ENCODE measurements at regions not wholly inside any gene's neighbourhood (a gene's known extent, or its start where the extent isn't known, plus 50 kb on each side); places are given as distances from the start of the nearest gene placed in this dataset.
"Not testable (repeated sequence)": the region's sequence is repeated elsewhere in the genome, so short reads cannot be mapped to it uniquely, and the experiment has no call there.

- no peaks in the 10 kb centered on the region for H3K4me1 ChIP-seq
- DNase-seq, result no peak
- no peak overlapping the region for H3K4me3 ChIP-seq (ENCODE audit: low read depth, low read length)
- no peaks in the 10 kb centered on the region for H3K36me3 ChIP-seq
- TF ChIP-seq, protein P1, sequence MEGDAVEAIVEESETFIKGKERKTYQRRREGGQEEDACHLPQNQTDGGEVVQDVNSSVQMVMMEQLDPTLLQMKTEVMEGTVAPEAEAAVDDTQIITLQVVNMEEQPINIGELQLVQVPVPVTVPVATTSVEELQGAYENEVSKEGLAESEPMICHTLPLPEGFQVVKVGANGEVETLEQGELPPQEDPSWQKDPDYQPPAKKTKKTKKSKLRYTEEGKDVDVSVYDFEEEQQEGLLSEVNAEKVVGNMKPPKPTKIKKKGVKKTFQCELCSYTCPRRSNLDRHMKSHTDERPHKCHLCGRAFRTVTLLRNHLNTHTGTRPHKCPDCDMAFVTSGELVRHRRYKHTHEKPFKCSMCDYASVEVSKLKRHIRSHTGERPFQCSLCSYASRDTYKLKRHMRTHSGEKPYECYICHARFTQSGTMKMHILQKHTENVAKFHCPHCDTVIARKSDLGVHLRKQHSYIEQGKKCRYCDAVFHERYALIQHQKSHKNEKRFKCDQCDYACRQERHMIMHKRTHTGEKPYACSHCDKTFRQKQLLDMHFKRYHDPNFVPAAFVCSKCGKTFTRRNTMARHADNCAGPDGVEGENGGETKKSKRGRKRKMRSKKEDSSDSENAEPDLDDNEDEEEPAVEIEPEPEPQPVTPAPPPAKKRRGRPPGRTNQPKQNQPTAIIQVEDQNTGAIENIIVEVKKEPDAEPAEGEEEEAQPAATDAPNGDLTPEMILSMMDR (IDR thresholded peaks at IDR 0.05; ENCODE audit: low read depth, low read length), result no peak
- H3K27me3 ChIP-seq, result no peaks in the 10 kb centered on the region
- H3K9me3 ChIP-seq, result no peaks in the 10 kb centered on the region
Measured at GRCh38 chr3:191019855-191020254, 157.4 kb upstream of the GMNC start.

- not testable (repeated sequence) for H3K27me3 ChIP-seq; H3K4me1 ChIP-seq; H3K36me3 ChIP-seq; H3K9me3 ChIP-seq; H3K4me3 ChIP-seq (ENCODE audit: low read depth, low read length)
- DNase-seq, result peak; percentile 3
Measured at GRCh38 chr3:191015960-191016359, 153.5 kb upstream of the GMNC start.

- no peaks in the 10 kb centered on the region for H3K36me3 ChIP-seq
- H3K9me3 ChIP-seq, result no peaks in the 10 kb centered on the region
- no peak for DNase-seq
- H3K4me1 ChIP-seq, result no peaks in the 10 kb centered on the region
- no peak overlapping the region for H3K4me3 ChIP-seq (ENCODE audit: low read depth, low read length)
- H3K27me3 ChIP-seq, result no peaks in the 10 kb centered on the region
- TF ChIP-seq, protein P1 (IDR thresholded peaks at IDR 0.05; ENCODE audit: low read depth, low read length), result no peak
Measured at GRCh38 chr3:191008074-191008473, 145.6 kb upstream of the GMNC start.

DNA sequence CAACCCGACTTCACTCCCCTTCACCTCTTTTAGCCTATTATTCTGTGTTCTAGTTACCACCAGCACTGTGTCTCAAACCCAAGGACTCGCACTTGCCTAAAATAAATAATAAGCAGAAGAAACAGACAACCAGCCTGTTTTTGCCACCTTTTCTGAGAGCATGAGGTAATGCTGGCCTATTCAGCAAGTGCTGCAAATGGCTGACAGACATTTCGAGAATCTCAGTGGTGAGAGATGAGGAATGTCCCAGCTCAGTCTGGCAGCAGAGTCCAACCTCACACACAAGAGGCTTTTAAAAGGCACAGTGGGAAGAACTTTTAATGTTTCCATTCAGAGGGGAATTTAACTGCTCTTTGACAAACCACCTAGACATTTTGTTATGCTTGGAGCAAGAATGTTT, 143.3 kb upstream of the GMNC start:
- Histone ChIP-seq H3K27me3 (no peaks in the 10 kb centered on the region), H3K9me3 (no peaks in the 10 kb centered on the region), H3K4me1 (no peaks in the 10 kb centered on the region), H3K4me3 (ENCODE audit: low read depth, low read length) (no peak overlapping the region), H3K36me3 (no peaks in the 10 kb centered on the region)
- DNase-seq, result no peak
- TF ChIP-seq, protein P1 (IDR thresholded peaks at IDR 0.05; ENCODE audit: low read depth, low read length), result no peak

- no peaks in the 10 kb centered on the region for H3K27me3 ChIP-seq
- H3K4me1 ChIP-seq, result no peaks in the 10 kb centered on the region
- H3K9me3 ChIP-seq, result no peaks in the 10 kb centered on the region
- TF ChIP-seq, protein P1 (IDR thresholded peaks at IDR 0.05; ENCODE audit: low read depth, low read length), result no peak
- DNase-seq, result no peak
- no peak overlapping the region for H3K4me3 ChIP-seq (ENCODE audit: low read depth, low read length)
- no peaks in the 10 kb centered on the region for H3K36me3 ChIP-seq
Measured at GRCh38 chr3:191003742-191004141, 141.2 kb upstream of the GMNC start.

- TF ChIP-seq, protein P1 (IDR thresholded peaks at IDR 0.05; ENCODE audit: low read depth, low read length), result no peak
- H3K4me1 ChIP-seq, result no peaks in the 10 kb centered on the region
- H3K36me3 ChIP-seq, result no peaks in the 10 kb centered on the region
- H3K27me3 ChIP-seq, result no peaks in the 10 kb centered on the region
- H3K9me3 ChIP-seq, result no peaks in the 10 kb centered on the region
- H3K4me3 ChIP-seq (ENCODE audit: low read depth, low read length), result no peak overlapping the region
- DNase-seq, result no peak
Measured at GRCh38 chr3:190996181-190996775, 133.8 kb upstream of the GMNC start.

GRCh38 chr3:190995156-190995555, 132.7 kb upstream of the GMNC start:
- Histone ChIP-seq H3K9me3 (no peaks in the 10 kb centered on the region), H3K4me1 (no peaks in the 10 kb centered on the region), H3K27me3 (no peaks in the 10 kb centered on the region), H3K36me3 (no peaks in the 10 kb centered on the region), H3K4me3 (ENCODE audit: low read depth, low read length) (no peak overlapping the region)
- TF ChIP-seq, protein P1 (IDR thresholded peaks at IDR 0.05; ENCODE audit: low read depth, low read length), result no peak
- DNase-seq, result no peak

All from BE2C (cell line).